T-helper 17 cell (primary cell): ENCODE measurements at regions not wholly inside any gene's neighbourhood (a gene's known extent, or its start where the extent isn't known, plus 50 kb on each side); places are given as distances from the start of the nearest gene placed in this dataset.

Experiments
- ATAC-seq: fragments of 150-1000 bp; cut with Tn5 transposase; 2 replicates; pipeline ENCODE4 v1.10.0; 2021; ENCODE audit warnings: mild to moderate bottlenecking, moderate library complexity
- DNase-seq, 3 donors: peaks; one replicate each; pipeline versions ENCODE4 v3.0.0 to v3.0.0-alpha.2; 2020 to 2021
- H3K9me3 ChIP-seq: one replicate; pipeline ENCODE4 v1.7.0; 2013; ENCODE audit warnings: low read length, mild to moderate bottlenecking; ENCODE audit not compliant: control insufficient read depth, poor library complexity, severe bottlenecking
- H3K27ac Mint-ChIP-seq: one replicate; pipeline ENCODE4 v1.8.0; 2022; ENCODE audit warnings: mild to moderate bottlenecking, moderate library complexity, mixed read lengths
- H3K27me3 Mint-ChIP-seq: one replicate; pipeline ENCODE4 v1.8.0; 2022; ENCODE audit warnings: mixed read lengths
- H3K36me3 Mint-ChIP-seq: one replicate; pipeline ENCODE4 v1.8.0; 2022; ENCODE audit warnings: low read depth, mixed read lengths
- H3K4me1 Mint-ChIP-seq: one replicate; pipeline ENCODE4 v1.8.0; 2022; ENCODE audit warnings: mild to moderate bottlenecking, mixed read lengths
- H3K4me3 Mint-ChIP-seq: one replicate; pipeline ENCODE4 v1.8.0; 2022; ENCODE audit warnings: mild to moderate bottlenecking, moderate library complexity, mixed read lengths

- DNase-seq: no peak
- H3K27me3 Mint-ChIP-seq: no peaks in the 10 kb centered on the region
These were observed 101.3 kb downstream of the C9orf152 start for GRCh38 chr9:110106661-110107060.

GRCh38 chr9:110109333-110110092 lies 98.4 kb downstream of the C9orf152 start:
- ATAC-seq (no peak), DNase-seq (no peak)
- Mint-ChIP-seq H3K4me1 (peaks cover 5% of the 10 kb centered on the region), H3K36me3 (peaks cover 2% of the 10 kb centered on the region), H3K4me3 (no peak overlapping the region), H3K27ac (no peak overlapping the region), H3K27me3 (no peaks in the 10 kb centered on the region)
- H3K9me3 ChIP-seq: no peaks in the 10 kb centered on the region

More at GRCh38 chr9:110106661-110107060, 101.3 kb downstream of the C9orf152 start:
- Mint-ChIP-seq H3K36me3 (peaks cover 2% of the 10 kb centered on the region), H3K4me1 (peaks cover 10% of the 10 kb centered on the region), H3K27ac (no peak overlapping the region), H3K4me3 (no peak overlapping the region)
- H3K9me3 ChIP-seq: no peaks in the 10 kb centered on the region
- ATAC-seq: no peak

- DNase-seq: no peak
- no peaks in the 10 kb centered on the region for H3K27me3 Mint-ChIP-seq
- ATAC-seq: no peak
- H3K36me3 Mint-ChIP-seq: peaks cover 2% of the 10 kb centered on the region
- H3K4me1 Mint-ChIP-seq: peaks cover 5% of the 10 kb centered on the region
- H3K9me3 ChIP-seq: no peaks in the 10 kb centered on the region
- no peak overlapping the region for H3K27ac Mint-ChIP-seq
- no peak overlapping the region for H3K4me3 Mint-ChIP-seq
These were observed 97.8 kb downstream of the C9orf152 start for GRCh38 chr9:110110154-110110553.

- no peaks in the 10 kb centered on the region for H3K9me3 ChIP-seq
- no peaks in the 10 kb centered on the region for H3K27me3 Mint-ChIP-seq
These were observed 96.1 kb downstream of the C9orf152 start for GRCh38 chr9:110111868-110112267.

GRCh38 chr9:110112792-110113191 lies 95.2 kb downstream of the C9orf152 start:
- H3K9me3 ChIP-seq: no peaks in the 10 kb centered on the region
- peaks cover 2% of the 10 kb centered on the region for H3K4me1 Mint-ChIP-seq
- DNase-seq: no peak
- no peak for ATAC-seq
- no peak overlapping the region for H3K27ac Mint-ChIP-seq
- no peak overlapping the region for H3K4me3 Mint-ChIP-seq
- H3K36me3 Mint-ChIP-seq: peaks cover 2% of the 10 kb centered on the region
- H3K27me3 Mint-ChIP-seq: no peaks in the 10 kb centered on the region

More at GRCh38 chr9:110111868-110112267, 96.1 kb downstream of the C9orf152 start:
- no peak overlapping the region for H3K4me3 Mint-ChIP-seq
- H3K36me3 Mint-ChIP-seq: peaks cover 2% of the 10 kb centered on the region
- peaks cover 2% of the 10 kb centered on the region for H3K4me1 Mint-ChIP-seq
- no peak overlapping the region for H3K27ac Mint-ChIP-seq
- ATAC-seq (no peak), DNase-seq (no peak)

- ATAC-seq (no peak), DNase-seq (no peak)
- no peaks in the 10 kb centered on the region for H3K9me3 ChIP-seq
- Mint-ChIP-seq H3K4me3 (no peak overlapping the region), H3K36me3 (peaks cover 2% of the 10 kb centered on the region), H3K27ac (no peak overlapping the region), H3K27me3 (no peaks in the 10 kb centered on the region), H3K4me1 (peaks cover 2% of the 10 kb centered on the region)
These were observed 93.7 kb downstream of the C9orf152 start for GRCh38 chr9:110114086-110114858.

GRCh38 chr9:110114859-110115201 lies 93.1 kb downstream of the C9orf152 start:
- H3K9me3 ChIP-seq: no peaks in the 10 kb centered on the region
- no peak for DNase-seq
- Mint-ChIP-seq H3K4me1 (no peaks in the 10 kb centered on the region), H3K36me3 (peaks cover 2% of the 10 kb centered on the region), H3K4me3 (no peak overlapping the region), H3K27me3 (no peaks in the 10 kb centered on the region), H3K27ac (no peak overlapping the region)
- no peak for ATAC-seq

- no peaks in the 10 kb centered on the region for H3K4me1 Mint-ChIP-seq
- no peak overlapping the region for H3K27ac Mint-ChIP-seq
- no peaks in the 10 kb centered on the region for H3K27me3 Mint-ChIP-seq
- DNase-seq (no peak), ATAC-seq (no peak)
- no peak overlapping the region for H3K4me3 Mint-ChIP-seq
- H3K9me3 ChIP-seq: no peaks in the 10 kb centered on the region
- peaks cover 2% of the 10 kb centered on the region for H3K36me3 Mint-ChIP-seq
These were observed 92.6 kb downstream of the C9orf152 start for GRCh38 chr9:110115341-110115820.

GRCh38 chr9:110115826-110116542 lies 92.0 kb downstream of the C9orf152 start:
- no peak overlapping the region for H3K27ac Mint-ChIP-seq
- no peaks in the 10 kb centered on the region for H3K9me3 ChIP-seq
- peaks cover 2% of the 10 kb centered on the region for H3K36me3 Mint-ChIP-seq
- no peak overlapping the region for H3K4me3 Mint-ChIP-seq
- no peak for ATAC-seq
- no peaks in the 10 kb centered on the region for H3K27me3 Mint-ChIP-seq
- no peak for DNase-seq
- H3K4me1 Mint-ChIP-seq: no peaks in the 10 kb centered on the region

- ATAC-seq (no peak), DNase-seq (no peak)
- no peak overlapping the region for H3K27ac Mint-ChIP-seq
- no peaks in the 10 kb centered on the region for H3K4me1 Mint-ChIP-seq
- H3K4me3 Mint-ChIP-seq: no peak overlapping the region
- no peaks in the 10 kb centered on the region for H3K27me3 Mint-ChIP-seq
- no peaks in the 10 kb centered on the region for H3K9me3 ChIP-seq
- peaks cover 2% of the 10 kb centered on the region for H3K36me3 Mint-ChIP-seq
These were observed 91.4 kb downstream of the C9orf152 start for GRCh38 chr9:110116543-110116885.

- Mint-ChIP-seq H3K27ac (no peak overlapping the region), H3K36me3 (no peaks in the 10 kb centered on the region), H3K4me1 (peaks cover 18% of the 10 kb centered on the region), H3K4me3 (no peak overlapping the region), H3K27me3 (no peaks in the 10 kb centered on the region)
- H3K9me3 ChIP-seq: no peaks in the 10 kb centered on the region
- DNase-seq: no peak
- no peak for ATAC-seq
These were observed 86.8 kb downstream of the C9orf152 start for GRCh38 chr9:110121170-110121569.

- Mint-ChIP-seq H3K27me3 (no peaks in the 10 kb centered on the region), H3K36me3 (no peaks in the 10 kb centered on the region), H3K4me3 (no peak overlapping the region), H3K27ac (no peak overlapping the region), H3K4me1 (peaks cover 25% of the 10 kb centered on the region)
- ATAC-seq (no peak), DNase-seq (no peak)
- no peaks in the 10 kb centered on the region for H3K9me3 ChIP-seq
These were observed 84.4 kb downstream of the C9orf152 start for GRCh38 chr9:110123341-110124095.

- no peak for DNase-seq
- Mint-ChIP-seq H3K27ac (no peak overlapping the region), H3K27me3 (no peaks in the 10 kb centered on the region), H3K4me1 (peaks cover 25% of the 10 kb centered on the region), H3K36me3 (no peaks in the 10 kb centered on the region), H3K4me3 (no peak overlapping the region)
- no peaks in the 10 kb centered on the region for H3K9me3 ChIP-seq
- ATAC-seq: no peak
These were observed 83.5 kb downstream of the C9orf152 start for GRCh38 chr9:110124439-110124838.
